ENCODE measurements at regions not wholly inside any gene's neighbourhood (a gene's known extent, or its start where the extent isn't known, plus 50 kb on each side); places are given as distances from the start of the nearest gene placed in this dataset.
"Not testable (repeated sequence)": the region's sequence is repeated elsewhere in the genome, so short reads cannot be mapped to it uniquely, and the experiment has no call there.

DNA sequence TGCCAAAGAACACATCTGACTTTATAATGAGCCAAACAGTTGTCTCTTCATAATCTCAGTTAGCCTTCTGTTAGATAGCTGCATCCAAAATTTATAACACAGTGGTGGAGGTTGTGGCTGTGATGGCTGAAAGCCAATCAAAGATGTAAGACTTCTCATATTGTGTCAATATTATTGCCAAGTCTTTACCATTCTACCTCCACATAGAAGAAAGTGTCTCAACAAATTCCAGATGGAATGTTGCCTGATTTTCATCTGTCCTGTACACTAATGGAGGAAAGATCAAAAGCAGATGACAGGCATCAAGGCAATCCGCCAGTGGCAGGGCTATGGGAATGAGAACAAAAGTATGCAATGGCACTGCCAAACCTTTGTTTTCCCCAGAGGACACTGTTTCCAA lies 813.1 kb upstream of the NOVA1 start:
- DNase-seq = no peak

GRCh38 chr14:27427796-27428195 lies 830.0 kb upstream of the NOVA1 start:
- no peak for DNase-seq

DNA sequence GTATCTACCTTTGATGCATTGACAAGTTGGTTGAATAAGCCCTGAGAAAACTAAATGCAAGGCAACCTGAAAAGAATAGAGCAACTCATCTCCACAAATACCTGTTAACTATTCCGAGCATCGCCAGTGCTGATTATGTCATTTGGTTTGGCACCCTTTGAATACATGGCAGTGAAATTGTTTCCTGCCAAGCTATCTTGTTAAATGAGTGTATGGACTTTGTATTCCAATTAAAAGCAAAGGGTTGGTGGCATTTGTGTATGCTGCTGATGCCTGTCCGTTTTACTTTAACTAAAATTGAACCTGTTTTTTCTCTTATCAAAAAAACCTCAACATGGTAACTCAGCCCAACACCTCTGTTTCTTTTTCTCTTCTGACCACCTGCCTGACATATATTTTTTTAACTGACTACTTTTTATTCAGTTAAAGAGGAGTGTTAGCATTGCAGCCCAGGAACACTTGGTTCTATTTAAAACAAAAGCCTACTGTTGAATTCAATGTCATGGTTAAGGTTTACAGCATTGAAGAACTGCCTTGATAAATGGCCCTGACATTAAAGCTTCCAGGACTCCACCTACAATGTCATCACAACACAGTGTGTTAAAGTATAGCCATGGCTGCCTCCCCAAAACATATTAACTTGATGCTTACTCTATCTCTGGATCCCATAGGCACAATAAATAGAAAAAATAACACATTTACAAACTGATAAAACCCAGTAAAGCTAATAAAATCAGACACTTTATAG lies 838.3 kb upstream of the NOVA1 start:
- DNase-seq = no peak

GRCh38 chr14:27484633-27485032 lies 886.8 kb upstream of the NOVA1 start:
- no peak for DNase-seq

GRCh38 chr14:27485193-27485592 lies 887.4 kb upstream of the NOVA1 start:
- no peak for DNase-seq

DNA sequence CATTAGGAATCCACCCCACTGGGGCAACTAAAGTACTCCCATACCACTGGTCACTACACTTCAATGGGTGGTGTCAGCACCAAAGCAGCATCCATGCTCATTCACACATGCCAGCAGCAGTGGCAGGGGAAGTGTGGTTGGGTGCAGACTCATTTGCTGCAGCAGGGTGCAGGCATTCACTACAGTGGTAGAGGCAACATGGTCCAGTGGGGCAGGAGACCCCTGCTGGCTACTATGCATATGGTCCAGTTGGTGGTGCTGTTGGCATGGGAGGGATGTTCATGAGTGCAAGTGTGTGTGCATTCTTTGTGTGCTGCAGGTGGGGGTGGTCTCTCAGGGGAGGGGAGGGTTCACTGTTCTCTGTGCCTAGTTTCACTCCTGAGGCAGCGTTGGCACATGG lies 908.4 kb upstream of the NOVA1 start:
- no peak for DNase-seq

DNA sequence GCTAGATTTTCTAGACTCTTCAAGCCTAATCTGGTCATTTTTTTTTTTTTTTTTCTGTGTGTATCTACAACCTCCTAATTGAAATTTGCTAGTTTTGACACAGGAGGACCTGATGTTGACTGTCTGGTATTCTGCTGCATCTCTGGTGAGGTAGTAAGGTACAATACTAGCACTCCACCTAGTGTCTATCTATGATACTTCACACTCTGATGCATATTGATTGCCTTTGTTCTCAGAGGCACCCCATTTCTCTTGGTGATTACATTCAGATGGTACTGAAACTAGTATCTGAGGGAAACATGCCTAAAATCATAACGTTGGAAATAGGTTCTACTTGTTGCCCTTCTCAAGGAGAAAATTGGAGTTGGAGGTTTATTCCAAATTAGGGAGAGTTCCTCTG lies 930.5 kb upstream of the NOVA1 start:
- no peak for DNase-seq

- DNase-seq = no peak
These were observed 938.9 kb upstream of the NOVA1 start for GRCh38 chr14:27536748-27537147.

- no peak for DNase-seq
These were observed 948.3 kb upstream of the NOVA1 start for GRCh38 chr14:27546111-27546510.

DNA sequence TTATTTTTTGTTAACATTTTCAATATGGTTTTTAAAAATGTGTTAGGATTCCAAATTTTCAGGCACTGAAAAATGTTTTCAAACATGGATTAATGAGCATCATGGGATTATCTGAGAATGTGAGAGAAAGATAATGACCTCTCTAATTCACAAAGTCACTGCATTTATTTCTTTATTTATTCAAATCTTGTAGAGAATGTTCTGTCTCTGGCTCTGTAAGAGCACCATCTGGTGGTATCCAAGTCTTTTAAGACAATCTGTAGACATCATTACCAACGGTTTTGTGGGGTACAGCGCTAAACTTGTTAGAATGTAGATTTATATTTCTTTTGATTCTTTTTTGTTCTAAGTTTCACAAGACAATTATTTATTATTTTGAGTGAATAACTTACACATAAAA lies 956.0 kb upstream of the NOVA1 start:
- DNase-seq = no peak

GRCh38 chr14:27557445-27557844 lies 959.6 kb upstream of the NOVA1 start:
- no peak for DNase-seq

- DNase-seq = no peak
These were observed 962.0 kb upstream of the NOVA1 start for GRCh38 chr14:27559848-27560247.

DNA sequence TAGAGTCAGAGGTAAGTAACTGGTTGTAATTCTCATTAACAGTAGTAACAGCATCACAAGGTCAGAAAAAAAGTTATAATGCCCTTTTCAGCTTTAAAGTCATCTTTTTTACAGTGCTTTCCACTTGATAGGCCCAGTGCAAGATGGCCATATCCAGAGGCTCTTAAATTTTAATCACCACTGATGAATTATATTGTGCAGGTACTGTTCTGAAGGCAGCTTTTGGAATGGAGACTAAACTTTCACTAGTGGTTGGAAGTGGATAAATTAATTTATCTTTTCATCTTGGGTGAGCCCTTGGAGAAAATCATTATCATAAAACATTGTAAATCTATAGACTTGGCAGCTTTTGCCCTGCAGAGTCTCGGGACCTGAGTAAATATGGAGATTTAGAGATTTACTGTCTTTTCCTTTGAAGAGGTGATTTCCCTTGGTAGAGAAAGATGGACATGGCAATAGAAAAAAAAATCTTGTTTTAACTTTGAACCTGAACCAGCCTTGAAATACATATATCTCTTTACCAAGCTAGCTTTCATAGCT lies 969.1 kb upstream of the NOVA1 start:
- DNase-seq = no peak

- DNase-seq = peak; percentile 58
These were observed 975.2 kb upstream of the NOVA1 start for GRCh38 chr14:27573018-27573417.

GRCh38 chr14:27587103-27587502 lies 989.3 kb upstream of the NOVA1 start:
- no peak for DNase-seq

GRCh38 chr14:27605282-27605681 lies 1007.4 kb upstream of the NOVA1 start:
- no peak for DNase-seq

- DNase-seq = no peak
These were observed 1010.5 kb upstream of the NOVA1 start for GRCh38 chr14:27608377-27608776.

DNA sequence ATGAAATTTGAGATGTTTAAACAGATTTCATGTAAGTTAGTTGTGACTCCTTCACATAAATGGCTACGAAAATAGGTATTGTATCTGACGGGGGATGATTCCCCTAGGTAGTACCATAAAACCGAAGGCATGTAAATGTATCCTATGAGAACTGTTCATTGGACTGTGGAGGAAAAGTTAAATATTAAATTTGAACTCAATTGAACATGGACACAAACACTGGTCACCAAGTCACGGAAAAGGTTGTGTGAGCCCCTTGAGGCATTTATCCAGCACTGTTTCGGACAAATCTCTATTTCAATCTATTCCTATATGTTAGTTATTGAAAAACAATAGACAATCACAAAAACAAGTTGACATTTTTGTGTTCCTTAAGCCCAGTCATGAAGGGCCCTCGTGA lies 1014.3 kb upstream of the NOVA1 start:
- DNase-seq = no peak

- DNase-seq = no peak
These were observed 1015.3 kb upstream of the NOVA1 start for GRCh38 chr14:27613102-27613501.

GRCh38 chr14:27623782-27624181 lies 1025.9 kb upstream of the NOVA1 start:
- DNase-seq = no peak

GRCh38 chr14:27634056-27634970 lies 1036.5 kb upstream of the NOVA1 start:
- DNase-seq = no peak

GRCh38 chr14:27640688-27641087 lies 1042.9 kb upstream of the NOVA1 start:
- DNase-seq = not testable (repeated sequence)

DNA sequence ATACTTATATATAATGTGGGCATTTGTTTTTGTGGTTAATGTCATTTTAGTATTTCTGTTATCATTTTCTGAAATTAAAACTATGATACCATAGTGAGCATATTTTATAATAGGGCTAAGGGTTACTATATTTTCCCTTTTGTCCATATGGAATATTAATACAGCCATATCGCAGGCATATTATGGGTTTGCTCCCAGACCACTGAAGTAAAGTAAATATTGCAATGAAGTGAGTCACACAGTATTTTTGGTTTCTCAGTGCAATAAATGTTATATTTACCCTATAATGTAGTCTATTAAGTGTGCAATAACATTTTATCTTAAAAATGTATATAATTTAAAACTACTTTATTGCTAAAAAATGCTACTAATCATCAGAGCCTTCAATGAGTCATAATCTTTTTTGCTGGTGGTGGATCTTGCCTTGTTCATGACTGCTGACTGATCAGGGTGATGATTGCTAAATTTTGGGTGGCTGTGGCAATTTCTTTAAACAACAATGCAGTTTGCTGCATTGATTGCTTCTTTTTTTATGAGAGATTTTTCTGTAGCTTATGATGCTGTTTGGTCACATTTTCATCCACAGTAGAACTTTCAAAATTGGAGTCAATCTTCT lies 1044.5 kb upstream of the NOVA1 start:
- no peak for DNase-seq

DNA sequence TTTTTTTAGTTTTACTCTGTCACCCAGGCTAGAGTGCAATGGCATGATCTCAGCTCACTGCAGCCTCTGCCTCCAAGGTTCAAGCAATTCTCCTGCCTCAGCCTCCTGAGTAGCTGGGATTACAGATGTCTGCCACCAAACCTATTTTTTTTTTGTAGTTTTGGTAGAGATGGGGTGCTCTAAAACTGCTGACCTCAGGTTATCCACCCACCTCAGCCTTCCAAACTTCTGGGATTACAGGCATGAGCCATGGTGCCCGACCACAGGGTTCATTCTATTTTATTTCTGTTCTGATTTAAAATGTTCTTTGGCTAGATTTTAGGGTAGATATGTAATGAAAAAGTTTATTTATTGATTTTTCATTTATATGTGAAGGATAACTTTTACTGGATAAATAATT lies 1062.8 kb upstream of the NOVA1 start:
- DNase-seq = no peak
